Common myeloid progenitor, CD34-positive (primary cell): ENCODE measurements at regions not wholly inside any gene's neighbourhood (a gene's known extent, or its start where the extent isn't known, plus 50 kb on each side); places are given as distances from the start of the nearest gene placed in this dataset.

Source experiments
- CTCF ChIA-PET: fragments of 350-600 bp; sonication (Branson Sonifier 250); formaldehyde crosslinking; loops from one replicate; lab custom pipeline; 2021; ENCODE audit warnings: antibody characterized with exemption; lab: Charles Lee
- POLR2A ChIA-PET: fragments of 350-600 bp; sonication (Branson Sonifier 250); formaldehyde crosslinking; loops from one replicate; lab custom pipeline; 2021; ENCODE audit warnings: antibody characterized with exemption; lab: Charles Lee
- DNase-seq, 3 donors: peaks; one replicate each; pipeline versions ENCODE4 v3.0.0 to v3.0.0-alpha.2; 2013
- H3K27ac ChIP-seq, 2 experiments: 1 replicate in 1 of 2; 2 replicates in 1 of 2; pipeline ENCODE4 v1.7.0; 2013; ENCODE audit warnings: inconsistent platforms in 2 of 2, low read length in 2 of 2, mild to moderate bottlenecking in 2 of 2, low read depth in 1 of 2, moderate library complexity in 1 of 2; ENCODE audit not compliant: severe bottlenecking in 2 of 2, insufficient read depth in 1 of 2, poor library complexity in 1 of 2
- H3K27me3 ChIP-seq, 5 experiments: replicated peaks in 2 of 5; 1 replicate in 3 of 5; 2 replicates in 2 of 5; pipeline versions ENCODE4 v1.6.1 to v1.7.0; 2013; ENCODE audit warnings: low read length in 4 of 5, mild to moderate bottlenecking in 2 of 5, moderate library complexity in 2 of 5, inconsistent platforms in 1 of 5; ENCODE audit not compliant: insufficient read depth in 5 of 5, control insufficient read depth in 4 of 5
- H3K36me3 ChIP-seq, 4 experiments: 1 replicate in 2 of 4; 2 replicates in 2 of 4; pipeline versions ENCODE4 v1.6.1 to v1.7.0; 2013; ENCODE audit warnings: low read length in 3 of 4, control low read depth in 1 of 4, mild to moderate bottlenecking in 1 of 4; ENCODE audit not compliant: control insufficient read depth in 4 of 4, insufficient read depth in 4 of 4
- H3K4me1 ChIP-seq, 4 experiments: 1 replicate in 3 of 4; 2 replicates in 1 of 4; pipeline versions ENCODE4 v1.6.1 to v1.7.1; 2013; ENCODE audit warnings: low read length in 3 of 4, mild to moderate bottlenecking in 3 of 4, control low read depth in 1 of 4, inconsistent platforms in 1 of 4, moderate library complexity in 1 of 4; ENCODE audit not compliant: control insufficient read depth in 4 of 4, insufficient read depth in 4 of 4; ENCODE audit errors: control extremely low read depth in 1 of 4
- H3K4me3 ChIP-seq, 7 experiments: 1 replicate in 4 of 7; 2 replicates in 3 of 7; pipeline versions ENCODE4 v1.5.1 to v1.7.0; 2013; ENCODE audit warnings: mild to moderate bottlenecking in 7 of 7, low read length in 6 of 7, moderate library complexity in 6 of 7, inconsistent platforms in 2 of 7, low read depth in 2 of 7, control low read depth in 1 of 7; ENCODE audit not compliant: insufficient read depth in 4 of 7, control insufficient read depth in 1 of 7; ENCODE audit errors: extremely low read depth in 1 of 7
- H3K9me3 ChIP-seq, 5 experiments: 1 replicate in 4 of 5; 2 replicates in 1 of 5; pipeline versions ENCODE4 v1.6.1 to v1.7.1; 2013; ENCODE audit warnings: low read length in 4 of 5, mild to moderate bottlenecking in 2 of 5, inconsistent platforms in 1 of 5, low read depth in 1 of 5, moderate library complexity in 1 of 5; ENCODE audit not compliant: control insufficient read depth in 4 of 5, insufficient read depth in 2 of 5; ENCODE audit errors: control extremely low read depth in 1 of 5
- WGBS: methylation state at CpG from one replicate; pipeline ENCODE4 v1.1.5; 2013; ENCODE audit not compliant: insufficient coverage; 5-methylcytosine and 5-hydroxymethylcytosine counted together

- Histone ChIP-seq H3K27ac (no peak overlapping the region), H3K36me3 (no peaks in the 10 kb centered on the region), H3K27me3 (no peaks in the 10 kb centered on the region), H3K4me3 (no peak overlapping the region), H3K4me1 (peaks cover 0 to 2% (median 0%) of the 10 kb centered on the region in 4 experiments), H3K9me3 (no peaks in the 10 kb centered on the region)
- ChIA-PET POLR2A (no interaction called here), CTCF (no interaction called here)
- no peak for DNase-seq
These were observed 651.3 kb downstream of the PTPRC start for GRCh38 chr1:199290186-199290585.

DNA sequence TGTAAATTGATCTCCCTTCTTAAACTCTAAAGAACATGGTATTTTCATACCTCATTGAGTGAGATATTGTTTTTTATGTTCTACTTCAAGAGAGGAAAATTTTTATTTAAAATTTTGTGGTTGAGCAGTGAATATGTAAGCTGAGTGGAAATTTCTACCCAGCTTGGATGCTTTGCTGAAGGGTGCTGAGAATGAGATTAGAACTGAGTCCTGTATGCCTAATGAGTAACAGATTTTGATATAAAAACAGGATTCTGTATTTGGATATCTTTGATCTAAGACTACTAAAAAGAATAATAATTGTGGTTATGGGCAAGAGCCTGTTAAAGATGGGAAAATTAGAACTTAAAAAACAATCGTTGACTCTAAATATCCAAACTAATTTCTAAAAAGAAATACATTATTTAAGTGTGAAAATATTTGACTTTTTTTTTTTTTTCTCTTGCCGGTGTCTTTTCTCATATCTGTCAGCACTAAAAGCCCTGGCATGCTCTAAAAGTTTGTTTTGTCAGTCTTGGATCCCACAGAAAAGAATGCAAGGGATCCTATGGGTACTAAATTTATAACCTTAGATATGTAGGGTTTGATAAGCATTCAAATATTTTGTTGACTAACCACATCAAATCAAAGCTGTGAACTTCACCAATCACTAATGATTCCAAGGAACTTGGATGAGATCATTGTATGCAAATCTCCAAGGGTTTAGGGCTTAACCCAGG lies 652.3 kb downstream of the PTPRC start:
- Histone ChIP-seq H3K9me3 (no peaks in the 10 kb centered on the region), H3K4me3 (no peak overlapping the region), H3K27ac (no peak overlapping the region), H3K4me1 (peaks cover 0 to 2% (median 0%) of the 10 kb centered on the region in 4 experiments), H3K36me3 (no peaks in the 10 kb centered on the region), H3K27me3 (no peaks in the 10 kb centered on the region)
- no CpG with 5 or more reads among the region's 2 CpGs for WGBS
- CTCF ChIA-PET, result no interaction called here
- DNase-seq, result no peak
- POLR2A ChIA-PET, result no interaction called here

GRCh38 chr1:199292896-199293295 lies 654.1 kb downstream of the PTPRC start:
- CTCF ChIA-PET, result no interaction called here

DNA sequence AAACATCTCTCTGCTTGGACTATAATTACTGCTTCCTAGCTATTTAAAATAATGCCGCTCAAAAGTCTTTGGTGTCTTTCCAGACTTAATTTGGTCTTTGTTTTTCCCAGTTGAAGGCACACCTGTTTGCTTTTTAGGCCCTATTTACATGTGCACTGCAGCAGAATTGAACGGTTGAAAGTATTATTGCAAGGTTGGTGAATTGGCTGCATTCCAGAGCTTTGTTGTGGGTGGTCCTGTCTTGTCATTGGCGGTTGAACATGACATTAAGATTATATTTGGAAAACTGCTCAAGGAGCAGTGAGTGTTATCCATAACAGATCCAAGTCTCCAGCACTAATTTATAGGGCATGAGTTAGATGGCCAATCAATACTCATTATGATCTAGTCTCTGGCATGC lies 656.3 kb downstream of the PTPRC start:
- H3K36me3 ChIP-seq, result no peaks in the 10 kb centered on the region
- H3K27me3 ChIP-seq, result no peaks in the 10 kb centered on the region
- POLR2A ChIA-PET, result interaction anchor here (0.7 kb wide), 1 partner anchor 393 kb away, joined by 3 read pairs; no protein-coding TSS in a partner anchor
- H3K9me3 ChIP-seq, result no peaks in the 10 kb centered on the region
- CTCF ChIA-PET, result no interaction called here
- 100% methylated on average over 1 of the region's 3 CpGs for WGBS
- no peak overlapping the region for H3K4me3 ChIP-seq
- DNase-seq, result no peak
- no peak overlapping the region for H3K27ac ChIP-seq
- no peaks in the 10 kb centered on the region for H3K4me1 ChIP-seq

More at GRCh38 chr1:199292896-199293295, 654.1 kb downstream of the PTPRC start:
- Histone ChIP-seq H3K4me1 (no peaks in the 10 kb centered on the region), H3K4me3 (no peak overlapping the region), H3K27me3 (no peaks in the 10 kb centered on the region), H3K36me3 (no peaks in the 10 kb centered on the region), H3K9me3 (no peaks in the 10 kb centered on the region), H3K27ac (no peak overlapping the region)
- POLR2A ChIA-PET, result no interaction called here
- WGBS, result no CpG with 5 or more reads among the region's 1 CpG
- no peak for DNase-seq

- H3K4me3 ChIP-seq, result no peak overlapping the region
- peaks cover 0 to 2% (median under 1%) of the 10 kb centered on the region in 4 experiments for H3K4me1 ChIP-seq
- ChIA-PET CTCF (interaction anchor here (1.2 kb wide), 1 partner anchor 39 kb away, joined by 3 read pairs; no protein-coding TSS in a partner anchor), POLR2A (no interaction called here)
- H3K27me3 ChIP-seq, result no peaks in the 10 kb centered on the region
- no peak overlapping the region for H3K27ac ChIP-seq
- no peaks in the 10 kb centered on the region for H3K9me3 ChIP-seq
- DNase-seq, result no peak
- no peaks in the 10 kb centered on the region for H3K36me3 ChIP-seq
These were observed 658.3 kb downstream of the PTPRC start for GRCh38 chr1:199297174-199297573.

GRCh38 chr1:199297887-199298286 lies 659.0 kb downstream of the PTPRC start:
- CTCF ChIA-PET, result no interaction called here
- Histone ChIP-seq H3K27ac (no peak overlapping the region), H3K4me1 (peaks cover 0 to 6% (median 2%) of the 10 kb centered on the region in 4 experiments), H3K4me3 (no peak overlapping the region), H3K9me3 (no peaks in the 10 kb centered on the region), H3K27me3 (no peaks in the 10 kb centered on the region), H3K36me3 (no peaks in the 10 kb centered on the region)
- no peak for DNase-seq
- 92% methylated on average over 2 of the region's 3 CpGs for WGBS
- POLR2A ChIA-PET, result no interaction called here

DNA sequence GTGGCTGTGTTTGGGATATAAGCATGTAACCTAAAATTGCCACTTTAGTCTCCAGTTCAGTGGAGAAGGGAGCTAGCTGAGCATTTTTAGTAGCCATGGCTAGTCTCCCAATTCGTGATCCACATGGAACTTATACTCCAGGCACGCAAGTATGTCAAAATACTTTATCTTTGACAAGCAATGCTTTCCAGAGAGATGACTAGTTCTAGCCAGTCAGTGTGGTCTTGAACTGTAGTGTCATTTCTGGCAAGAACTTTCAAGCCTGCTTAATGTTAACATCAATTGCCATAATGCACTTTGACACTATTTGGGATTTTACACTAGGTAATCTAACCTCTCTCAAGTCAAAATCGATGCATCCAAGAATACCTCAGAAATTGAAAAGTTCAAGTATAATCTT lies 660.0 kb downstream of the PTPRC start:
- CTCF ChIA-PET, result no interaction called here
- POLR2A ChIA-PET, result no interaction called here
- 100% methylated on average over 3 of the region's 3 CpGs for WGBS
- Histone ChIP-seq H3K4me1 (peaks cover 0 to 6% (median 2%) of the 10 kb centered on the region in 4 experiments), H3K27me3 (no peaks in the 10 kb centered on the region), H3K4me3 (no peak overlapping the region), H3K9me3 (no peaks in the 10 kb centered on the region), H3K36me3 (no peaks in the 10 kb centered on the region), H3K27ac (no peak overlapping the region)
- DNase-seq, result no peak
